Activated CD4-positive, alpha-beta T cell treated with anti-CD3 and anti-CD28 coated beads, Interleukin-2, amount 10 ng/mL, durations not matched to agents 24 days and 14 days (primary cell): ENCODE measurements at regions not wholly inside any gene's neighbourhood (a gene's known extent, or its start where the extent isn't known, plus 50 kb on each side); places are given as distances from the start of the nearest gene placed in this dataset.

Source experiments
- DNase-seq: peaks from one replicate; pipeline ENCODE4 v3.0.0; 2022
- H3K27ac Mint-ChIP-seq: one replicate; pipeline ENCODE4 v1.8.0; 2022; ENCODE audit warnings: mild to moderate bottlenecking, mixed read lengths
- H3K27me3 Mint-ChIP-seq: one replicate; pipeline ENCODE4 v1.8.0; 2022; ENCODE audit warnings: mixed read lengths
- H3K36me3 Mint-ChIP-seq: one replicate; pipeline ENCODE4 v1.8.0; 2022; ENCODE audit warnings: low read depth, mild to moderate bottlenecking, mixed read lengths
- H3K4me1 Mint-ChIP-seq: one replicate; pipeline ENCODE4 v1.8.0; 2021; ENCODE audit warnings: mixed read lengths
- H3K4me3 Mint-ChIP-seq: one replicate; pipeline ENCODE4 v1.8.0; 2022; ENCODE audit warnings: mild to moderate bottlenecking, moderate library complexity, mixed read lengths
- H3K9me3 Mint-ChIP-seq: one replicate; pipeline ENCODE4 v1.8.0; 2021; ENCODE audit warnings: mixed read lengths
- intact Hi-C: fragments of 100-400 bp; cut with micrococcal nuclease; formaldehyde crosslinking; loops from one replicate; pipeline ENCODE4 v1.15.1; 2023

DNA sequence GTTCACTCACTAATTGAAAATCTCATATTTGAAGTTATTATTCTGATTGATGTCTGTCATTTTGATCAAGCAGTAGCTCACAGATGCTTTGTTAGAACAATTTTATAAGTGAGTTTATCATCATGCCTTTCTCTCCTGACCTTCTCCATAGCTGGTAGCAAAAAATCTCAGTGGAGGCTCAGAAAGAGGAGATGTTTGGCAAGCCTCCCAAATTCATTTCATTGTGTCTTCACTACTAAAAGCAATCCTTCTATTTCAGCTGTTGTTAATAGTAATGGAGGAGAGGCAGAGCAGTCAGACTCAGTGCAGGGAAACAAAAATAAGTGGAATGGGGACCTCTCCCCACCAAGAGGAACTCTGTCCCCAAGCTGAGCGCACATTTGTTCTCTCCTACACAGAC lies 2127.8 kb upstream of the CELF4 start:
- no peaks in the 10 kb centered on the region for H3K4me1 Mint-ChIP-seq
- no peak overlapping the region for H3K27ac Mint-ChIP-seq
- intact Hi-C loops, result no loop called here
- peak; percentile 0 for DNase-seq
- no peaks in the 10 kb centered on the region for H3K27me3 Mint-ChIP-seq
- no peak overlapping the region for H3K4me3 Mint-ChIP-seq
- H3K36me3 Mint-ChIP-seq, result no peaks in the 10 kb centered on the region
- H3K9me3 Mint-ChIP-seq, result no peaks in the 10 kb centered on the region

DNA sequence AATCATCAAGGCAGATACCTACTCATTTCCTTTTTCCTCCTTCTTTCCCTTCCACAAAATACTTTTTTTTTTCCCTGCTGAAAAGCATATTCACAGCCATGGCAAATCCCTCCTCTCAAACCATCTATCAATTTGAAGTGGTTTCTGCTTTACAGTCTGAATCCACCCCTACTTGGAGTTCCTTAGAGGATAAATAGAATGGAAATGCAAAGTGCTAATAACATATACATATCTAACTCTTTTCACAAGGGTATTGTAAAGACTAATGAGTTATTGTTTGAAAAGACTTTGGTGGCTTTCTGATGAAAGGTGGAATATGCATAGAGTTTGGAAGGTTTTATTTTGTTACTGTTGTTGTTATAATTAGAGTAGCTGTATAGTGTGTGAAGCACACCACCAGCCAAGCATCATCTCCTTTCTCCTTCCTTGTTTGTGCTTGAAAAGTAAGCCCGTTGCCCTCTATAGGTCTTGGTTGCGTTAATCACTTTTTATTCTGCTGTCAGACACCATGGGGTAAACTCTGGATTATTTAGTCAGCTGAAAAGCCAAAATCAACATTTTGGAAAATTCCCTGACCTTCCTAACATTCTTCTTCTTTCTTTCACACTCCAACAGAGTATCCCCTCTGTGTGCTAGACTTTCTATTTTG lies 2126.9 kb upstream of the CELF4 start:
- Mint-ChIP-seq H3K9me3 (no peaks in the 10 kb centered on the region), H3K4me1 (no peaks in the 10 kb centered on the region), H3K27me3 (no peaks in the 10 kb centered on the region), H3K4me3 (no peak overlapping the region), H3K36me3 (no peaks in the 10 kb centered on the region), H3K27ac (no peak overlapping the region)
- intact Hi-C loops, result no loop called here
- DNase-seq, result no peak

DNA sequence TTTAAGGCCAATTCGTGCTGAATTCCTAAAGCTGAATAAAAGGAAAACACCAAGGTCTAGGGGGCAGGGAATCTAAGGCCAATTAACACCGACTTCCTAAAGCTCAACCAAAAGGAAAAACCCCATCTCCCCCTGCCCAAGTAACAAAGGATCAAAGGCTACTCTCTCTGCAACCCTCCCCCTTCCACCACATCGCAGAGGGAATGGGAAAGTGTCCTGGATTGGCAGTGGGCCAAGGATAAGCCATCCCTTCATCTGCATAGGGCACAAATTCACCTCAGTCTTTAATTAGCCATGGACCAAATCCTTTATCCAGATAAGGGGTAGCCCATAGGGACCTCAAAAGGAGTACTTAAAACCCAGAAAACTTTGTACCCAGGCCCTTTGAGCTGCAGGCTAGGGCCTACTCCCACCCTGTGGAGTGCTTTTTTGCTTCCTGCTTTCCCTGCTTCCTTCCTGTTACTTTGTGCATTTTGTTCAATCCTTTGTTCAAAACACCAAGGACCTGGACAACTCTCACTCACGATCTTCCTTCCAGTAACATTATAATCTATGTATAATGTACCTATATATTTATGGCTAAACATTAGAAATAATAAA lies 2119.8 kb upstream of the CELF4 start:
- Mint-ChIP-seq H3K36me3 (no peaks in the 10 kb centered on the region), H3K9me3 (no peaks in the 10 kb centered on the region), H3K4me3 (no peak overlapping the region), H3K4me1 (no peaks in the 10 kb centered on the region), H3K27me3 (no peaks in the 10 kb centered on the region), H3K27ac (no peak overlapping the region)
- no peak for DNase-seq
- intact Hi-C loops, result no loop called here

GRCh38 chr18:39681061-39681460 lies 2115.5 kb upstream of the CELF4 start:
- Mint-ChIP-seq H3K27me3 (no peaks in the 10 kb centered on the region), H3K27ac (no peak overlapping the region), H3K4me3 (no peak overlapping the region), H3K36me3 (no peaks in the 10 kb centered on the region), H3K9me3 (no peaks in the 10 kb centered on the region), H3K4me1 (no peaks in the 10 kb centered on the region)
- DNase-seq, result no peak
- intact Hi-C loops, result no loop called here

DNA sequence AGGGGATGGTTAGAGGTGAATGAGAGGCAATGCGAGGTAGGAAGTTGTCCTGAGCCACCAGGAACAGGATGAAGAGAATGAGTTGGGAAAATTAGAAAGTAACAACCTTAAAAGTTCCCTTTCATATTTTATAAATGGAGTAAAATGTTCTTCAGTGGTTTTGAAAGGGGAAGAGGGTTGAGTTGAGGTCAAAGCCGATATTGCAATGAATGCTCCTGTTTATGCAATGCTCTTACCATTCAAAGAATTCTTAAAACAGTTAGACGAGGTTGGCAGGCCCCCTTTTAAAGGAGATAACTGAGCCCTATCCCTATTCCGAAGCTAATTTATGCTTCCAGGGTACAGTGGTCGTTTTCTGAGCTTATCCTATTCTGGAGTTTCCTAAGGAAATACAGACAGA lies 2110.3 kb upstream of the CELF4 start:
- H3K4me1 Mint-ChIP-seq, result no peaks in the 10 kb centered on the region
- H3K27me3 Mint-ChIP-seq, result no peaks in the 10 kb centered on the region
- no peaks in the 10 kb centered on the region for H3K9me3 Mint-ChIP-seq
- no peaks in the 10 kb centered on the region for H3K36me3 Mint-ChIP-seq
- intact Hi-C loops, result no loop called here
- H3K4me3 Mint-ChIP-seq, result no peak overlapping the region
- H3K27ac Mint-ChIP-seq, result no peak overlapping the region
- no peak for DNase-seq

DNA sequence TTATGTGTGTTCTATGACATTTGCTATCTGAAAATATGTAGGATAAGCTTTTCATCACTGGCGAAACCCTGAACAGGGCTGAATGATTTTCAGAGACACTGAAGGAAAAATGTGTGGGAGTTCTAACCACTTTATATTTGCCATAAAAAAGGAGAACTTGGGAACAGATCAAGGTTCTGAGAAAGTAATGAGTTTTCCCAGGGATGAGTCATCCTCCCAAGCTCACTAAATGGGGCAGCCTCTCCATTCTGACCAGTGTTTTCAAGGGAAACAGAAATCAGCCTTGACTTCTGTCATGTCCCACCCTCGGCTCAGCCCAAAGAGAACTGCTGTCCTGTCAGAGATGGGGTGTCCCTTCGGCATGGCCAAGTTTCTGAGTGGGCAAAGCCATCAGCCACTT lies 2109.8 kb upstream of the CELF4 start:
- Mint-ChIP-seq H3K27me3 (no peaks in the 10 kb centered on the region), H3K36me3 (no peaks in the 10 kb centered on the region), H3K4me1 (no peaks in the 10 kb centered on the region), H3K9me3 (no peaks in the 10 kb centered on the region), H3K27ac (no peak overlapping the region), H3K4me3 (no peak overlapping the region)
- intact Hi-C loops, result no loop called here
- no peak for DNase-seq

DNA sequence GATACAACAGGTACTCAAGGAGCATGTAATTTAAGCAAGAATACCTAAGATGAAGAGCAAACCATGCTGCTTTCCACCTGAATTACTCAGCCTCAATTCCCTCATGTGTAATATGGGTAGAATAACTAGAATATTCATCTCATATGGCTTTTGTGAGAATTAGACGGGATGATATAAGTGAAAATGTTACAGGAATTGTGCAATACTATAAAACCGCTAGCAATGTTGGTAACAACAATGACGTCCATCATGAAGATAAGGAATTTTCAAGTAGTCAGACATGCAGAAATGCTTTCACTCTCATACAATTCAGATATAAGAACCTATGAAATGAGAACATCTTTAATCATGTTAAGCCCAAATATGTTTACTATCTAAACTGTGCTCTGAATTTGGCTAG lies 2106.6 kb upstream of the CELF4 start:
- Mint-ChIP-seq H3K9me3 (no peaks in the 10 kb centered on the region), H3K27me3 (no peaks in the 10 kb centered on the region), H3K4me3 (no peak overlapping the region), H3K36me3 (no peaks in the 10 kb centered on the region), H3K4me1 (no peaks in the 10 kb centered on the region), H3K27ac (no peak overlapping the region)
- DNase-seq, result no peak
- intact Hi-C loops, result no loop called here

- no peak for DNase-seq
These were observed 2102.3 kb upstream of the CELF4 start for GRCh38 chr18:39667905-39668304.

GRCh38 chr18:39666541-39666940 lies 2100.9 kb upstream of the CELF4 start:
- Mint-ChIP-seq H3K4me1 (no peaks in the 10 kb centered on the region), H3K27ac (no peak overlapping the region), H3K27me3 (no peaks in the 10 kb centered on the region), H3K9me3 (no peaks in the 10 kb centered on the region), H3K4me3 (no peak overlapping the region), H3K36me3 (no peaks in the 10 kb centered on the region)
- DNase-seq, result no peak
- intact Hi-C loops, result no loop called here

More at GRCh38 chr18:39667905-39668304, 2102.3 kb upstream of the CELF4 start:
- Mint-ChIP-seq H3K27ac (no peak overlapping the region), H3K4me1 (no peaks in the 10 kb centered on the region), H3K9me3 (no peaks in the 10 kb centered on the region), H3K36me3 (no peaks in the 10 kb centered on the region), H3K27me3 (no peaks in the 10 kb centered on the region), H3K4me3 (no peak overlapping the region)
- intact Hi-C loops, result no loop called here

DNA sequence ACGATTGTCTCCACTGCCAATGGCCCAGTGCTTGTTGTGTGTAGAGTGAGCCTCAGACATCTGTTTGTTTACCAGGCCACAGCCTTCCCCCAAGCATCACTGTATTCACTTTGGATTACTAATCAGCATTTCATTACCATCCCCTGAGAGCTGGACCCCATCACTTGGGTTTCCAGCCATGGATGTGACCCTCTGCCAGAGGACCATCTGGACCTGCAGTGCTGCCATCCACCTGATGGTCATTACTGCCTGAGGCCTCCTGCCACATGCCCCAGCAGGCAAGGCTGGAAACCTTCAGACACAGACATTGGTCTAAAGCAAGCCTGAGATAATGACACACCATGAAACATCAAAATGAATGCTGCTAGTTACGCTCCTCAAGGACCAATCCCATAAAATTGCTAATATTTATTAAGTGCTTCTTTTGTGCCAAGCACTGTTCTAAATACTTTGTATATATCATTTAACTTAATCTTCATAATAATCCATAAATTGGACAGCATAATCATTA lies 2096.3 kb upstream of the CELF4 start:
- H3K9me3 Mint-ChIP-seq, result no peaks in the 10 kb centered on the region
- H3K27me3 Mint-ChIP-seq, result no peaks in the 10 kb centered on the region
- DNase-seq, result no peak
- no peaks in the 10 kb centered on the region for H3K36me3 Mint-ChIP-seq
- no peaks in the 10 kb centered on the region for H3K4me1 Mint-ChIP-seq
- intact Hi-C loops, result no loop called here
- no peak overlapping the region for H3K4me3 Mint-ChIP-seq
- H3K27ac Mint-ChIP-seq, result no peak overlapping the region

DNA sequence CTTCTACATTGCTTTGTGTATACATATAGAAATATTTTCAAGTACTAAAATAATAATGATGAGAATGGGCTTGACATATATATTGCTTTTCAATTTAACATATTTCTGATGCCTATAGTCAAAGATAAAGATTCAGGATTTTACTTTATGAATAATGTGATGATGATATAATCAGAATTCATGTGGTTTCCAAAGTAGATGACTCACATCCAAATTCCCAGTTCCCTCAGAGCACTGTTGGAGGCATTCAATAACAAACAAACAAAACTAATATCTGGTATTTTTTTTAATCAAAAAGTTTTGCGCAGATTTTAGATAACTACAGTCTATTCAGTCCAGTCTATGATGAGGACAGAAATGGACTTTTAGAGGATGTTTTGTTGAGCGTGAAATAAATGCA lies 2094.5 kb upstream of the CELF4 start:
- intact Hi-C loops, result no loop called here
- no peaks in the 10 kb centered on the region for H3K9me3 Mint-ChIP-seq
- H3K4me3 Mint-ChIP-seq, result no peak overlapping the region
- no peaks in the 10 kb centered on the region for H3K27me3 Mint-ChIP-seq
- DNase-seq, result no peak
- H3K36me3 Mint-ChIP-seq, result no peaks in the 10 kb centered on the region
- H3K4me1 Mint-ChIP-seq, result no peaks in the 10 kb centered on the region
- H3K27ac Mint-ChIP-seq, result no peak overlapping the region

GRCh38 chr18:39655341-39655740 lies 2089.7 kb upstream of the CELF4 start:
- H3K36me3 Mint-ChIP-seq, result no peaks in the 10 kb centered on the region
- no peaks in the 10 kb centered on the region for H3K4me1 Mint-ChIP-seq
- intact Hi-C loops, result no loop called here

GRCh38 chr18:39653221-39653620 lies 2087.6 kb upstream of the CELF4 start:
- no peaks in the 10 kb centered on the region for H3K4me1 Mint-ChIP-seq
- no peaks in the 10 kb centered on the region for H3K36me3 Mint-ChIP-seq
- no peak overlapping the region for H3K27ac Mint-ChIP-seq
- intact Hi-C loops, result no loop called here
- DNase-seq, result no peak
- H3K4me3 Mint-ChIP-seq, result no peak overlapping the region
- H3K9me3 Mint-ChIP-seq, result no peaks in the 10 kb centered on the region
- H3K27me3 Mint-ChIP-seq, result no peaks in the 10 kb centered on the region

More at GRCh38 chr18:39655341-39655740, 2089.7 kb upstream of the CELF4 start:
- no peak overlapping the region for H3K27ac Mint-ChIP-seq
- H3K9me3 Mint-ChIP-seq, result no peaks in the 10 kb centered on the region
- no peaks in the 10 kb centered on the region for H3K27me3 Mint-ChIP-seq
- no peak overlapping the region for H3K4me3 Mint-ChIP-seq
- DNase-seq, result no peak

DNA sequence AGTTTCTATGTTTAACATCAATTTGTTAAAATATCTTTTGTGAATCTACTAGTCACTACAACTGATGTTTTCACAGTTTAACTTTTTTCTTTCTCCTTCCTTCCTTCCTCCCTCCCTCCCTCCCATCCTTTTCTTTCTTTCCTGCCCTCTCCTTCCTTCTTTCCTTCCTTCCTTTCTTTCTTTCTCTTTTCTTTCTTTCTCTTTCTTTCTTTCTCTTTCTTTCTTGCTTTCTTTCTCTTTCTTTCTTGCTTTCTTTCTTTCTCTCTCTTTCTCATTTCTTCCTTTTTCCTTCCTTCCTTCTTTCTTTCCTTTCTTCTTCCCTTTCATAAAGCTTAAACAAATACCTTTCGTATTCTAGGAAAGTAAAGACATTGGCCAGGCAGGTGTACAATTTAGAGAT lies 2083.0 kb upstream of the CELF4 start:
- DNase-seq, result no peak
- Mint-ChIP-seq H3K9me3 (no peaks in the 10 kb centered on the region), H3K27ac (no peak overlapping the region), H3K4me3 (no peak overlapping the region), H3K36me3 (no peaks in the 10 kb centered on the region), H3K4me1 (no peaks in the 10 kb centered on the region), H3K27me3 (no peaks in the 10 kb centered on the region)
- intact Hi-C loops, result no loop called here
